ENCODE measurements at regions not wholly inside any gene's neighbourhood (a gene's known extent, or its start where the extent isn't known, plus 50 kb on each side); places are given as distances from the start of the nearest gene placed in this dataset.

GRCh38 chr16:74192281-74192797, 104.3 kb upstream of the PSMD7 start:
- H3K27ac ChIP-seq: no peak overlapping the region
- 90% methylated on average over 2 of the region's 2 CpGs for WGBS
- no peak overlapping the region for H3K4me3 ChIP-seq
- no peak for DNase-seq (ENCODE audit: low spot score in 2 of 2)
- no peaks in the 10 kb centered on the region for H3K4me1 ChIP-seq
- no peaks in the 10 kb centered on the region for H3K27me3 ChIP-seq
- H3K36me3 ChIP-seq: no peaks in the 10 kb centered on the region
- TF ChIP-seq EP300 (IDR thresholded peaks at IDR 0.05) (no peak), CTCF (IDR thresholded peaks at IDR 0.05) (no peak), POLR2A (IDR thresholded peaks at IDR 0.05) (no peak), POLR2AphosphoS5 (IDR thresholded peaks at IDR 0.05) (no peak)
- no peaks in the 10 kb centered on the region for H3K9me3 ChIP-seq

GRCh38 chr16:74190292-74190691, 106.3 kb upstream of the PSMD7 start:
- Histone ChIP-seq H3K36me3 (no peaks in the 10 kb centered on the region), H3K9me3 (no peaks in the 10 kb centered on the region), H3K27ac (no peak overlapping the region), H3K4me1 (no peaks in the 10 kb centered on the region), H3K27me3 (no peaks in the 10 kb centered on the region), H3K4me3 (no peak overlapping the region)
- TF ChIP-seq POLR2AphosphoS5 (IDR thresholded peaks at IDR 0.05) (no peak), EP300 (IDR thresholded peaks at IDR 0.05) (no peak), CTCF (IDR thresholded peaks at IDR 0.05) (no peak)
- no peak for DNase-seq (ENCODE audit: low spot score in 2 of 2)

GRCh38 chr16:74188856-74189255, 107.8 kb upstream of the PSMD7 start:
- H3K27ac ChIP-seq: no peak overlapping the region
- H3K4me1 ChIP-seq: no peaks in the 10 kb centered on the region
- no peak for TF ChIP-seq CTCF (IDR thresholded peaks at IDR 0.05)
- TF ChIP-seq EP300 (IDR thresholded peaks at IDR 0.05): no peak
- TF ChIP-seq POLR2AphosphoS5 (IDR thresholded peaks at IDR 0.05): no peak
- no peak for TF ChIP-seq POLR2A (IDR thresholded peaks at IDR 0.05)
- no peak overlapping the region for H3K4me3 ChIP-seq
- WGBS: 89% methylated on average over 4 of the region's 4 CpGs
- H3K27me3 ChIP-seq: no peaks in the 10 kb centered on the region
- H3K36me3 ChIP-seq: no peaks in the 10 kb centered on the region
- no peaks in the 10 kb centered on the region for H3K9me3 ChIP-seq
- DNase-seq (ENCODE audit: low spot score in 2 of 2): no peak

- Histone ChIP-seq H3K4me3 (no peak overlapping the region), H3K9me3 (no peaks in the 10 kb centered on the region), H3K4me1 (no peaks in the 10 kb centered on the region), H3K27ac (no peak overlapping the region), H3K36me3 (no peaks in the 10 kb centered on the region), H3K27me3 (no peaks in the 10 kb centered on the region)
- no peak for DNase-seq (ENCODE audit: low spot score in 2 of 2)
- TF ChIP-seq POLR2AphosphoS5 (IDR thresholded peaks at IDR 0.05) (no peak), POLR2A (IDR thresholded peaks at IDR 0.05) (no peak), EP300 (IDR thresholded peaks at IDR 0.05) (no peak), CTCF (IDR thresholded peaks at IDR 0.05) (no peak)
- 46% methylated on average over 3 of the region's 3 CpGs for WGBS
Observed at GRCh38 chr16:74186561-74186971, 110.0 kb upstream of the PSMD7 start.

- Histone ChIP-seq H3K27me3 (no peaks in the 10 kb centered on the region), H3K36me3 (no peaks in the 10 kb centered on the region), H3K4me3 (no peak overlapping the region), H3K27ac (no peak overlapping the region), H3K4me1 (no peaks in the 10 kb centered on the region), H3K9me3 (no peaks in the 10 kb centered on the region)
- TF ChIP-seq EP300 (IDR thresholded peaks at IDR 0.05) (no peak), CTCF (IDR thresholded peaks at IDR 0.05) (no peak), POLR2A (IDR thresholded peaks at IDR 0.05) (no peak), POLR2AphosphoS5 (IDR thresholded peaks at IDR 0.05) (no peak)
- no peak for DNase-seq (ENCODE audit: low spot score in 2 of 2)
- 88% methylated on average over 5 of the region's 5 CpGs for WGBS
Observed at GRCh38 chr16:74184839-74185238, 111.8 kb upstream of the PSMD7 start.

Data from suprapubic skin (tissue), 4 donors.